ENCODE measurements at regions not wholly inside any gene's neighbourhood (a gene's known extent, or its start where the extent isn't known, plus 50 kb on each side); places are given as distances from the start of the nearest gene placed in this dataset.

- Histone ChIP-seq H3K4me2 (ENCODE audit: low read length) (no peak overlapping the region), H3K36me3 (ENCODE audit: insufficient read depth, low read length) (no peaks in the 10 kb centered on the region), H3K9me3 (ENCODE audit: low read length) (no peaks in the 10 kb centered on the region), H2AFZ (ENCODE audit: low read length) (no peak overlapping the region), H3K27ac (ENCODE audit: low read depth, low read length, poor library complexity, severe bottlenecking) (no peak overlapping the region), H3K79me2 (ENCODE audit: insufficient read depth, low read depth, low read length) (no peaks in the 10 kb centered on the region), H3K4me1 (ENCODE audit: insufficient read depth, low read length, poor library complexity, severe bottlenecking) (no peaks in the 10 kb centered on the region), H3K4me3 (ENCODE audit: low read depth, low read length, poor library complexity, severe bottlenecking) (no peak overlapping the region), H4K20me1 (ENCODE audit: insufficient read depth, low read length) (no peaks in the 10 kb centered on the region), H3K9me2 (ENCODE audit: insufficient read depth, low read length) (no peaks in the 10 kb centered on the region)
- CTCF ChIA-PET (ENCODE audit: unreplicated experiment): no interaction called here
- no peak for DNase-seq (ENCODE audit: low spot score)
- intact Hi-C loops (cut with micrococcal nuclease; ENCODE audit: unreplicated experiment): no loop called here
- no TSS peak for BruUV-seq (replicated peaks)
- POLR2A ChIA-PET: interaction anchor here (1.3 kb wide), 1 partner anchor 9 kb away, joined by 3 read pairs; no protein-coding TSS in a partner anchor
- TF ChIP-seq EZH2phosphoT487 (IDR thresholded peaks at IDR 0.05; ENCODE audit: borderline replicate concordance, low read depth, low read length) (no peak), CTCF (conservative IDR thresholded peaks at IDR 0.05; ENCODE audit: low read length) (no peak)
These were observed 59.4 kb upstream of the BZW1 start for GRCh38 chr2:200752332-200752731.

DNA sequence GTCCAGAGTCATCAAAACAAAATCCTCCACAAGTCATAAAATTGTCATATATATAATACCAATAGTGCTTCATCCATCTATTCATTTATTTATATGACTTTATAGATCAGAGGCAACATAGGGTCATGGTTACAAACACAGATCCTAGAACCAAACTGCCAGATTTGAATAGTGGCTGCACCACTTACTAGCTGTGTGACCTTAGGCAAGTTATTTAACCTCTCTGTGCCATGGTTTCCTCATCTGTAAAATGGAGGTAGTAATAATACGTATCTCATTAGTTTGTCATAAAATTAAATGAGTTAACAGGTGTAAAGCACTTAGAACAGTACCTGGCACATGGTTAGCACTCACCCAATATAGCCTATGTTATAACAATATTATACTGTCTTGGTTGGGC lies 58.9 kb upstream of the BZW1 start:
- Histone ChIP-seq H4K20me1 (ENCODE audit: insufficient read depth, low read length) (no peaks in the 10 kb centered on the region), H3K9me3 (ENCODE audit: low read length) (no peaks in the 10 kb centered on the region), H3K79me2 (ENCODE audit: insufficient read depth, low read depth, low read length) (no peaks in the 10 kb centered on the region), H3K4me1 (ENCODE audit: insufficient read depth, low read length, poor library complexity, severe bottlenecking) (no peaks in the 10 kb centered on the region), H3K9me2 (ENCODE audit: insufficient read depth, low read length) (no peaks in the 10 kb centered on the region), H3K36me3 (ENCODE audit: insufficient read depth, low read length) (no peaks in the 10 kb centered on the region), H3K4me2 (ENCODE audit: low read length) (no peak overlapping the region), H3K4me3 (ENCODE audit: low read depth, low read length, poor library complexity, severe bottlenecking) (no peak overlapping the region), H2AFZ (ENCODE audit: low read length) (no peak overlapping the region), H3K27ac (ENCODE audit: low read depth, low read length, poor library complexity, severe bottlenecking) (no peak overlapping the region)
- CTCF ChIA-PET (ENCODE audit: unreplicated experiment): no interaction called here
- no peak for TF ChIP-seq CTCF (conservative IDR thresholded peaks at IDR 0.05; ENCODE audit: low read length)
- no peak for TF ChIP-seq EZH2phosphoT487 (IDR thresholded peaks at IDR 0.05; ENCODE audit: borderline replicate concordance, low read depth, low read length)
- no TSS peak for BruUV-seq (replicated peaks)
- POLR2A ChIA-PET: interaction anchor here (1.1 kb wide), 1 partner anchor 16 kb away, joined by 3 read pairs; no protein-coding TSS in a partner anchor
- DNase-seq (ENCODE audit: low spot score): no peak
- intact Hi-C loops (cut with micrococcal nuclease; ENCODE audit: unreplicated experiment): no loop called here

- BruUV-seq (replicated peaks): no TSS peak
- Histone ChIP-seq H3K27ac (ENCODE audit: low read depth, low read length, poor library complexity, severe bottlenecking) (no peak overlapping the region), H3K36me3 (ENCODE audit: insufficient read depth, low read length) (no peaks in the 10 kb centered on the region), H3K9me3 (ENCODE audit: low read length) (no peaks in the 10 kb centered on the region), H3K4me2 (ENCODE audit: low read length) (no peak overlapping the region), H3K4me1 (ENCODE audit: insufficient read depth, low read length, poor library complexity, severe bottlenecking) (no peaks in the 10 kb centered on the region), H4K20me1 (ENCODE audit: insufficient read depth, low read length) (no peaks in the 10 kb centered on the region), H3K79me2 (ENCODE audit: insufficient read depth, low read depth, low read length) (no peaks in the 10 kb centered on the region), H2AFZ (ENCODE audit: low read length) (no peak overlapping the region), H3K9me2 (ENCODE audit: insufficient read depth, low read length) (no peaks in the 10 kb centered on the region), H3K4me3 (ENCODE audit: low read depth, low read length, poor library complexity, severe bottlenecking) (no peak overlapping the region)
- no peak for DNase-seq (ENCODE audit: low spot score)
- TF ChIP-seq EZH2phosphoT487 (IDR thresholded peaks at IDR 0.05; ENCODE audit: borderline replicate concordance, low read depth, low read length) (no peak), CTCF (conservative IDR thresholded peaks at IDR 0.05; ENCODE audit: low read length) (no peak)
- intact Hi-C loops (cut with micrococcal nuclease; ENCODE audit: unreplicated experiment): no loop called here
- CTCF ChIA-PET (ENCODE audit: unreplicated experiment): no interaction called here
- POLR2A ChIA-PET: interaction anchor here (0.7 to 1.5 kb wide), 2 partner anchors 8 to 9 kb away, joined by 3 to 6 read pairs; no protein-coding TSS in a partner anchor
These were observed 54.9 kb upstream of the BZW1 start for GRCh38 chr2:200756618-200757321.
